ENCODE measurements at regions not wholly inside any gene's neighbourhood (a gene's known extent, or its start where the extent isn't known, plus 50 kb on each side); places are given as distances from the start of the nearest gene placed in this dataset.
"Not testable (repeated sequence)": the region's sequence is repeated elsewhere in the genome, so short reads cannot be mapped to it uniquely, and the experiment has no call there.

- no peak for DNase-seq
Observed at GRCh38 chr10:106302961-106303360, 861.5 kb downstream of the SORCS1 start.

- DNase-seq, result peak in 3 of 56 donors; percentile 1 to 22 (median 15)
Observed at GRCh38 chr10:106301146-106301545, 863.4 kb downstream of the SORCS1 start.

GRCh38 chr10:106296750-106297392, 867.6 kb downstream of the SORCS1 start:
- DNase-seq, result no peak

- no peak for DNase-seq
Observed at GRCh38 chr10:106284802-106285587, 879.5 kb downstream of the SORCS1 start.

- peak in 3 of 56 donors; percentile 1 to 3 (median 2) for DNase-seq
Observed at GRCh38 chr10:106280896-106281460, 883.5 kb downstream of the SORCS1 start.

- no peak for DNase-seq
Observed at GRCh38 chr10:106278383-106278782, 886.1 kb downstream of the SORCS1 start.

GRCh38 chr10:106271237-106271636, 893.3 kb downstream of the SORCS1 start:
- no peak for DNase-seq

GRCh38 chr10:106268000-106268399, 896.5 kb downstream of the SORCS1 start:
- no peak for DNase-seq

GRCh38 chr10:106267591-106267990, 896.9 kb downstream of the SORCS1 start:
- no peak for DNase-seq

GRCh38 chr10:106257432-106257831, 907.1 kb downstream of the SORCS1 start:
- not testable (repeated sequence) for DNase-seq

- peak in 5 of 56 donors; percentile 0 to 10 (median 4) for DNase-seq
Observed at GRCh38 chr10:106255111-106255678, 909.3 kb downstream of the SORCS1 start.

- no peak for DNase-seq
Observed at GRCh38 chr10:106254071-106254470, 910.4 kb downstream of the SORCS1 start.

- DNase-seq, result no peak
Observed at GRCh38 chr10:106252541-106252940, 912.0 kb downstream of the SORCS1 start.

- no peak for DNase-seq
Observed at GRCh38 chr10:106251573-106251972, 912.9 kb downstream of the SORCS1 start.

- DNase-seq, result no peak
Observed at GRCh38 chr10:106242301-106242700, 922.2 kb downstream of the SORCS1 start.

- DNase-seq, result no peak
Observed at GRCh38 chr10:106226828-106227227, 937.7 kb downstream of the SORCS1 start.

GRCh38 chr10:106226142-106226541, 938.4 kb downstream of the SORCS1 start:
- DNase-seq, result no peak

GRCh38 chr10:106224676-106225075, 939.8 kb downstream of the SORCS1 start:
- no peak for DNase-seq

- DNase-seq, result no peak
Observed at GRCh38 chr10:106217627-106218026, 946.9 kb downstream of the SORCS1 start.

- DNase-seq, result no peak
Observed at GRCh38 chr10:106216085-106216484, 948.4 kb downstream of the SORCS1 start.

GRCh38 chr10:106214243-106214642, 950.3 kb downstream of the SORCS1 start:
- DNase-seq, result no peak

- DNase-seq, result no peak
Observed at GRCh38 chr10:106213493-106213892, 951.0 kb downstream of the SORCS1 start.
